ENCODE measurements at regions not wholly inside any gene's neighbourhood (a gene's known extent, or its start where the extent isn't known, plus 50 kb on each side); places are given as distances from the start of the nearest gene placed in this dataset.

GRCh38 chr12:126837697-126838096 is 1429.3 kb upstream of the TMEM132C start:
- TF ChIP-seq POLR2A (IDR thresholded peaks at IDR 0.05): no peak
- TF ChIP-seq CTCF (IDR thresholded peaks at IDR 0.05): no peak
- no peak for TF ChIP-seq POLR2AphosphoS5 (IDR thresholded peaks at IDR 0.05)
- TF ChIP-seq EP300 (IDR thresholded peaks at IDR 0.05): no peak
- intact Hi-C loops (cut with DNase I; ENCODE audit: low total_unique reads): no loop called here
- H3K27ac ChIP-seq: no peak overlapping the region
- H3K9me3 ChIP-seq: peaks cover 0 to 65% (median 42%) of the 10 kb centered on the region in 4 donors
- no peaks in the 10 kb centered on the region for H3K4me1 ChIP-seq
- DNase-seq: no peak
- H3K27me3 ChIP-seq: peaks cover 0 to 14% (median 0%) of the 10 kb centered on the region in 3 donors
- no peak overlapping the region for H3K4me3 ChIP-seq
- 37 to 87% (median 50%) methylated on average over 1 to 2 of the region's 2 CpGs for WGBS, 5 donors
- H3K36me3 ChIP-seq: no peaks in the 10 kb centered on the region

- intact Hi-C loops (cut with DNase I; ENCODE audit: low total_unique reads): no loop called here
Observed at GRCh38 chr12:126843915-126844669, 1422.9 kb upstream of the TMEM132C start.

GRCh38 chr12:126847005-126847629 is 1419.9 kb upstream of the TMEM132C start:
- TF ChIP-seq EP300 (IDR thresholded peaks at IDR 0.05) (no peak), POLR2A (IDR thresholded peaks at IDR 0.05) (no peak), CTCF (IDR thresholded peaks at IDR 0.05) (no peak), POLR2AphosphoS5 (IDR thresholded peaks at IDR 0.05) (no peak)
- Histone ChIP-seq H3K36me3 (no peaks in the 10 kb centered on the region), H3K27me3 (no peaks in the 10 kb centered on the region), H3K9me3 (no peaks in the 10 kb centered on the region), H3K27ac (no peak overlapping the region), H3K4me3 (no peak overlapping the region), H3K4me1 (no peaks in the 10 kb centered on the region)
- DNase-seq: no peak
- intact Hi-C loops (cut with DNase I; ENCODE audit: low total_unique reads): no loop called here
- 58 to 65% (median 62%) methylated on average over 5 of the region's 5 CpGs for WGBS, 5 donors

More at GRCh38 chr12:126843915-126844669, 1422.9 kb upstream of the TMEM132C start:
- Histone ChIP-seq H3K27me3 (peaks cover 0 to 6% (median 0%) of the 10 kb centered on the region in 3 donors), H3K36me3 (no peaks in the 10 kb centered on the region), H3K4me3 (no peak overlapping the region), H3K27ac (no peak overlapping the region), H3K9me3 (peaks cover 0 to 7% (median under 1%) of the 10 kb centered on the region in 4 donors), H3K4me1 (no peaks in the 10 kb centered on the region)
- DNase-seq: no peak
- WGBS, 5 donors: 65 to 77% (median 70%) methylated on average over 9 of the region's 9 CpGs
- no peak for TF ChIP-seq POLR2AphosphoS5 (IDR thresholded peaks at IDR 0.05)
- TF ChIP-seq POLR2A (IDR thresholded peaks at IDR 0.05): no peak

GRCh38 chr12:126855768-126856167 is 1411.2 kb upstream of the TMEM132C start:
- no peak for DNase-seq

More at GRCh38 chr12:126855768-126856167, 1411.2 kb upstream of the TMEM132C start:
- Histone ChIP-seq H3K27me3 (peaks cover 0 to 5% (median 0%) of the 10 kb centered on the region in 3 donors), H3K9me3 (no peaks in the 10 kb centered on the region), H3K4me3 (no peak overlapping the region), H3K36me3 (no peaks in the 10 kb centered on the region), H3K27ac (no peak overlapping the region), H3K4me1 (no peaks in the 10 kb centered on the region)
- TF ChIP-seq CTCF (IDR thresholded peaks at IDR 0.05) (no peak), POLR2AphosphoS5 (IDR thresholded peaks at IDR 0.05) (no peak), POLR2A (IDR thresholded peaks at IDR 0.05) (no peak), EP300 (IDR thresholded peaks at IDR 0.05) (no peak)
- intact Hi-C loops (cut with DNase I; ENCODE audit: low total_unique reads): no loop called here

All from stomach (tissue), 8 donors.